ENCODE measurements at regions not wholly inside any gene's neighbourhood (a gene's known extent, or its start where the extent isn't known, plus 50 kb on each side); places are given as distances from the start of the nearest gene placed in this dataset.

GRCh38 chr7:68461430-68461829 is 1136.8 kb upstream of the AUTS2 start:
- H3K36me3 ChIP-seq (ENCODE audit: control insufficient read depth in 4 of 4, insufficient read depth in 4 of 4, low read length in 3 of 4) = no peaks in the 10 kb centered on the region
- peaks cover 0 to 11% (median 3%) of the 10 kb centered on the region in 5 experiments for H3K9me3 ChIP-seq (ENCODE audit: control extremely low read depth in 1 of 5, control insufficient read depth in 4 of 5, insufficient read depth in 2 of 5, low read depth in 1 of 5, low read length in 4 of 5)
- WGBS (ENCODE audit: insufficient coverage) = 50% methylated on average over 1 of the region's 2 CpGs
- POLR2A ChIA-PET = no interaction called here
- no peak overlapping the region for H3K4me3 ChIP-seq (ENCODE audit: control insufficient read depth in 1 of 7, extremely low read depth in 1 of 7, insufficient read depth in 4 of 7, low read depth in 2 of 7, low read length in 6 of 7)
- H3K4me1 ChIP-seq (ENCODE audit: control extremely low read depth in 1 of 4, control insufficient read depth in 4 of 4, insufficient read depth in 4 of 4, low read length in 3 of 4) = no peaks in the 10 kb centered on the region
- H3K27ac ChIP-seq (ENCODE audit: insufficient read depth in 1 of 2, low read depth in 1 of 2, low read length in 2 of 2, poor library complexity in 1 of 2, severe bottlenecking in 2 of 2) = no peak overlapping the region
- CTCF ChIA-PET = no interaction called here
- no peaks in the 10 kb centered on the region for H3K27me3 ChIP-seq (replicated peaks in 2 of 5; ENCODE audit: control insufficient read depth in 4 of 5, insufficient read depth in 5 of 5, low read length in 4 of 5)
- no peak for DNase-seq

GRCh38 chr7:68470836-68471435 is 1127.3 kb upstream of the AUTS2 start:
- Histone ChIP-seq H3K27ac (ENCODE audit: insufficient read depth in 1 of 2, low read depth in 1 of 2, low read length in 2 of 2, poor library complexity in 1 of 2, severe bottlenecking in 2 of 2) (no peak overlapping the region), H3K9me3 (ENCODE audit: control extremely low read depth in 1 of 5, control insufficient read depth in 4 of 5, insufficient read depth in 2 of 5, low read depth in 1 of 5, low read length in 4 of 5) (no peaks in the 10 kb centered on the region), H3K4me3 (ENCODE audit: control insufficient read depth in 1 of 7, extremely low read depth in 1 of 7, insufficient read depth in 4 of 7, low read depth in 2 of 7, low read length in 6 of 7) (no peak overlapping the region), H3K4me1 (ENCODE audit: control extremely low read depth in 1 of 4, control insufficient read depth in 4 of 4, insufficient read depth in 4 of 4, low read length in 3 of 4) (no peaks in the 10 kb centered on the region), H3K36me3 (ENCODE audit: control insufficient read depth in 4 of 4, insufficient read depth in 4 of 4, low read length in 3 of 4) (no peaks in the 10 kb centered on the region), H3K27me3 (replicated peaks in 2 of 5; ENCODE audit: control insufficient read depth in 4 of 5, insufficient read depth in 5 of 5, low read length in 4 of 5) (no peaks in the 10 kb centered on the region)
- 97% methylated on average over 8 of the region's 17 CpGs for WGBS (ENCODE audit: insufficient coverage)
- ChIA-PET POLR2A (no interaction called here), CTCF (no interaction called here)
- DNase-seq = no peak

GRCh38 chr7:68472688-68473087 is 1125.6 kb upstream of the AUTS2 start:
- Histone ChIP-seq H3K27ac (ENCODE audit: insufficient read depth in 1 of 2, low read depth in 1 of 2, low read length in 2 of 2, poor library complexity in 1 of 2, severe bottlenecking in 2 of 2) (no peak overlapping the region), H3K4me3 (ENCODE audit: control insufficient read depth in 1 of 7, extremely low read depth in 1 of 7, insufficient read depth in 4 of 7, low read depth in 2 of 7, low read length in 6 of 7) (no peak overlapping the region), H3K4me1 (ENCODE audit: control extremely low read depth in 1 of 4, control insufficient read depth in 4 of 4, insufficient read depth in 4 of 4, low read length in 3 of 4) (no peaks in the 10 kb centered on the region), H3K9me3 (ENCODE audit: control extremely low read depth in 1 of 5, control insufficient read depth in 4 of 5, insufficient read depth in 2 of 5, low read depth in 1 of 5, low read length in 4 of 5) (no peaks in the 10 kb centered on the region), H3K27me3 (replicated peaks in 2 of 5; ENCODE audit: control insufficient read depth in 4 of 5, insufficient read depth in 5 of 5, low read length in 4 of 5) (no peaks in the 10 kb centered on the region), H3K36me3 (ENCODE audit: control insufficient read depth in 4 of 4, insufficient read depth in 4 of 4, low read length in 3 of 4) (no peaks in the 10 kb centered on the region)
- ChIA-PET POLR2A (no interaction called here), CTCF (no interaction called here)
- 64% methylated on average over 5 of the region's 5 CpGs for WGBS (ENCODE audit: insufficient coverage)
- DNase-seq = no peak

GRCh38 chr7:68474661-68475216 is 1123.5 kb upstream of the AUTS2 start:
- DNase-seq = no peak
- Histone ChIP-seq H3K4me3 (ENCODE audit: control insufficient read depth in 1 of 7, extremely low read depth in 1 of 7, insufficient read depth in 4 of 7, low read depth in 2 of 7, low read length in 6 of 7) (no peak overlapping the region), H3K27ac (ENCODE audit: insufficient read depth in 1 of 2, low read depth in 1 of 2, low read length in 2 of 2, poor library complexity in 1 of 2, severe bottlenecking in 2 of 2) (no peak overlapping the region), H3K27me3 (replicated peaks in 2 of 5; ENCODE audit: control insufficient read depth in 4 of 5, insufficient read depth in 5 of 5, low read length in 4 of 5) (no peaks in the 10 kb centered on the region), H3K4me1 (ENCODE audit: control extremely low read depth in 1 of 4, control insufficient read depth in 4 of 4, insufficient read depth in 4 of 4, low read length in 3 of 4) (no peaks in the 10 kb centered on the region), H3K9me3 (ENCODE audit: control extremely low read depth in 1 of 5, control insufficient read depth in 4 of 5, insufficient read depth in 2 of 5, low read depth in 1 of 5, low read length in 4 of 5) (no peaks in the 10 kb centered on the region), H3K36me3 (ENCODE audit: control insufficient read depth in 4 of 4, insufficient read depth in 4 of 4, low read length in 3 of 4) (no peaks in the 10 kb centered on the region)
- ChIA-PET POLR2A (no interaction called here), CTCF (no interaction called here)
- 92% methylated on average over 2 of the region's 5 CpGs for WGBS (ENCODE audit: insufficient coverage)

DNA sequence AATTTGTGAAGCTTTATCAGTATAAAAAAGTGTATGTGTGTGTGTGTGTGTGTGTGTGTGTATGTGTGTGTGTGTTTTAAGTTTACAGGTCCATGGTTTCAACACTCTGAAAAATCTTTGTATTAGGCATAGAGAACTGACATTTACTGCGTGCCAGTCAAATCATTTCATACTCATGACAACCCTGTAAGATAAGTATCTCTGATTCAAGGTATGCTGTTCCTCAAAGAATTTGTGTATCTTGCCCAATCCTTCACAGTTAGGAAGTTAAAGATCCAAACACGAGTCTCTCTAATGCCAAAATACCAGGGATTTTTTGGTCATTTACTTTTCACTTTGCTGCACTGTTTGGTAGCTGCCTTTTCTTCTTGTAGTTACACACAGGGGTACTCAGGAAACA is 1121.3 kb upstream of the AUTS2 start:
- Histone ChIP-seq H3K4me3 (ENCODE audit: control insufficient read depth in 1 of 7, extremely low read depth in 1 of 7, insufficient read depth in 4 of 7, low read depth in 2 of 7, low read length in 6 of 7) (no peak overlapping the region), H3K36me3 (ENCODE audit: control insufficient read depth in 4 of 4, insufficient read depth in 4 of 4, low read length in 3 of 4) (no peaks in the 10 kb centered on the region), H3K27ac (ENCODE audit: insufficient read depth in 1 of 2, low read depth in 1 of 2, low read length in 2 of 2, poor library complexity in 1 of 2, severe bottlenecking in 2 of 2) (no peak overlapping the region), H3K9me3 (ENCODE audit: control extremely low read depth in 1 of 5, control insufficient read depth in 4 of 5, insufficient read depth in 2 of 5, low read depth in 1 of 5, low read length in 4 of 5) (no peaks in the 10 kb centered on the region), H3K27me3 (replicated peaks in 2 of 5; ENCODE audit: control insufficient read depth in 4 of 5, insufficient read depth in 5 of 5, low read length in 4 of 5) (no peaks in the 10 kb centered on the region), H3K4me1 (ENCODE audit: control extremely low read depth in 1 of 4, control insufficient read depth in 4 of 4, insufficient read depth in 4 of 4, low read length in 3 of 4) (no peaks in the 10 kb centered on the region)
- 100% methylated on average over 2 of the region's 2 CpGs for WGBS (ENCODE audit: insufficient coverage)
- CTCF ChIA-PET = no interaction called here
- no peak for DNase-seq
- POLR2A ChIA-PET = no interaction called here

DNA sequence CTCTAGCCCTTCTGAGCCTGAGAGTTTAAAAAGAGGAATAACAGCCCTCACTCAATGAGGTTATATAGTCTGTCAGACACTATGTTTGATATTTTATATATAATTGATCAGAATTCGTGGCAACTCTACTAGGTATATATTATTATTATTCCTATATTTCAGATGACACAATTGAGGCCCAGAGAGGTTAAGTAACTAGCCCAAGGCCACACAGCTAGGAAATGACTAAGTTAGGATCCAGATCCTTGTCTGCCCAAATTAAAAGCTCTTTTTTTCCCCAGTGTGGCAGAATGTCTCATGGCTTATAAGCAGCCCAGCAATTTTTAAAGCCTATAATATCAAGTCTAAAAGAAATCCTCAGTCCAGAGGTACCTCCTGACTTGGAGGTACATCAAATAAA is 1119.9 kb upstream of the AUTS2 start:
- WGBS (ENCODE audit: insufficient coverage) = no CpG with 5 or more reads among the region's 1 CpG
- Histone ChIP-seq H3K4me1 (ENCODE audit: control extremely low read depth in 1 of 4, control insufficient read depth in 4 of 4, insufficient read depth in 4 of 4, low read length in 3 of 4) (no peaks in the 10 kb centered on the region), H3K9me3 (ENCODE audit: control extremely low read depth in 1 of 5, control insufficient read depth in 4 of 5, insufficient read depth in 2 of 5, low read depth in 1 of 5, low read length in 4 of 5) (no peaks in the 10 kb centered on the region), H3K27me3 (replicated peaks in 2 of 5; ENCODE audit: control insufficient read depth in 4 of 5, insufficient read depth in 5 of 5, low read length in 4 of 5) (no peaks in the 10 kb centered on the region), H3K27ac (ENCODE audit: insufficient read depth in 1 of 2, low read depth in 1 of 2, low read length in 2 of 2, poor library complexity in 1 of 2, severe bottlenecking in 2 of 2) (no peak overlapping the region), H3K36me3 (ENCODE audit: control insufficient read depth in 4 of 4, insufficient read depth in 4 of 4, low read length in 3 of 4) (no peaks in the 10 kb centered on the region), H3K4me3 (ENCODE audit: control insufficient read depth in 1 of 7, extremely low read depth in 1 of 7, insufficient read depth in 4 of 7, low read depth in 2 of 7, low read length in 6 of 7) (no peak overlapping the region)
- ChIA-PET CTCF (no interaction called here), POLR2A (no interaction called here)
- DNase-seq = no peak

DNA sequence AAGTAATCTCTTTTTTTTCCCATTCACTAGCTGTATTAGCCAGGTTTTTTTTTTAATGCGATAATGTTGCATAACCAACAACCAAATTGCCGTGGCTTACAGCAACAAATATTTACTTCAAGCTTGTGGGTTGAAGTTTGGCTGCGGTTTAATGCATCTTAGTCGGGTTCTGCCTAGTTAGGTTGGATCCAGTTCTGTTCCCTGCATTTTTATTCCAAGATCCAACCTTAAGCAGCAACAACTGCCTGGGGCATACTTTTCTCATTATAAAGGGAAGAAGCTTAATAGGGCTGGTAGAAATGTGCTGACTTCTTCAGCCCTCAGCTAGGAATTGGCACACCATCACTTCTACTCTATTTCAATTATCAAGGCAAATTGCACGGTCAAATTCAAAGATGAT is 1115.5 kb upstream of the AUTS2 start:
- POLR2A ChIA-PET = no interaction called here
- 93% methylated on average over 2 of the region's 5 CpGs for WGBS (ENCODE audit: insufficient coverage)
- peaks cover 0 to 4% (median 2%) of the 10 kb centered on the region in 5 experiments for H3K9me3 ChIP-seq (ENCODE audit: control extremely low read depth in 1 of 5, control insufficient read depth in 4 of 5, insufficient read depth in 2 of 5, low read depth in 1 of 5, low read length in 4 of 5)
- H3K4me3 ChIP-seq (ENCODE audit: control insufficient read depth in 1 of 7, extremely low read depth in 1 of 7, insufficient read depth in 4 of 7, low read depth in 2 of 7, low read length in 6 of 7) = no peak overlapping the region
- no peaks in the 10 kb centered on the region for H3K27me3 ChIP-seq (replicated peaks in 2 of 5; ENCODE audit: control insufficient read depth in 4 of 5, insufficient read depth in 5 of 5, low read length in 4 of 5)
- CTCF ChIA-PET = no interaction called here
- H3K4me1 ChIP-seq (ENCODE audit: control extremely low read depth in 1 of 4, control insufficient read depth in 4 of 4, insufficient read depth in 4 of 4, low read length in 3 of 4) = no peaks in the 10 kb centered on the region
- H3K27ac ChIP-seq (ENCODE audit: insufficient read depth in 1 of 2, low read depth in 1 of 2, low read length in 2 of 2, poor library complexity in 1 of 2, severe bottlenecking in 2 of 2) = no peak overlapping the region
- no peak for DNase-seq
- H3K36me3 ChIP-seq (ENCODE audit: control insufficient read depth in 4 of 4, insufficient read depth in 4 of 4, low read length in 3 of 4) = no peaks in the 10 kb centered on the region
